ENCODE measurements at regions not wholly inside any gene's neighbourhood (a gene's known extent, or its start where the extent isn't known, plus 50 kb on each side); places are given as distances from the start of the nearest gene placed in this dataset.

- H3K36me3 ChIP-seq (ENCODE audit: control insufficient read depth in 3 of 3, insufficient read depth in 3 of 3, low read length in 3 of 3) = no peaks in the 10 kb centered on the region
- H3K4me3 ChIP-seq (ENCODE audit: low read length in 3 of 3) = no peak overlapping the region
- no peaks in the 10 kb centered on the region for H3K27me3 ChIP-seq (ENCODE audit: control insufficient read depth in 3 of 3, insufficient read depth in 3 of 3, low read length in 3 of 3)
- no peak overlapping the region for H3K9ac ChIP-seq (ENCODE audit: low read depth in 1 of 3, low read length in 3 of 3)
- H3K9me3 ChIP-seq (ENCODE audit: control insufficient read depth in 3 of 3, low read length in 3 of 3) = peaks cover 5 to 12% (median 7%) of the 10 kb centered on the region in 3 donors
- H3K27ac ChIP-seq (ENCODE audit: low read depth, low read length) = no peak overlapping the region
- no peaks in the 10 kb centered on the region for H3K4me1 ChIP-seq (ENCODE audit: control insufficient read depth in 3 of 3, insufficient read depth in 3 of 3, low read length in 3 of 3)
These were observed 147.8 kb downstream of the CD83 start for GRCh38 chr6:14265049-14266021.

- peaks cover 5 to 7% (median 7%) of the 10 kb centered on the region in 3 donors for H3K9me3 ChIP-seq (ENCODE audit: control insufficient read depth in 3 of 3, low read length in 3 of 3)
- H3K27ac ChIP-seq (ENCODE audit: low read depth, low read length) = no peak overlapping the region
- no peak overlapping the region for H3K4me3 ChIP-seq (ENCODE audit: low read length in 3 of 3)
- no peaks in the 10 kb centered on the region for H3K4me1 ChIP-seq (ENCODE audit: control insufficient read depth in 3 of 3, insufficient read depth in 3 of 3, low read length in 3 of 3)
- H3K9ac ChIP-seq (ENCODE audit: low read depth in 1 of 3, low read length in 3 of 3) = no peak overlapping the region
- no peaks in the 10 kb centered on the region for H3K36me3 ChIP-seq (ENCODE audit: control insufficient read depth in 3 of 3, insufficient read depth in 3 of 3, low read length in 3 of 3)
- H3K27me3 ChIP-seq (ENCODE audit: control insufficient read depth in 3 of 3, insufficient read depth in 3 of 3, low read length in 3 of 3) = no peaks in the 10 kb centered on the region
These were observed 148.7 kb downstream of the CD83 start for GRCh38 chr6:14266266-14266665.

GRCh38 chr6:14267885-14268660 is 150.5 kb downstream of the CD83 start:
- Histone ChIP-seq H3K27ac (ENCODE audit: low read depth, low read length) (no peak overlapping the region), H3K36me3 (ENCODE audit: control insufficient read depth in 3 of 3, insufficient read depth in 3 of 3, low read length in 3 of 3) (no peaks in the 10 kb centered on the region), H3K9me3 (ENCODE audit: control insufficient read depth in 3 of 3, low read length in 3 of 3) (peaks cover 5 to 7% (median 7%) of the 10 kb centered on the region in 3 donors), H3K4me3 (ENCODE audit: low read length in 3 of 3) (no peak overlapping the region), H3K4me1 (ENCODE audit: control insufficient read depth in 3 of 3, insufficient read depth in 3 of 3, low read length in 3 of 3) (no peaks in the 10 kb centered on the region), H3K27me3 (ENCODE audit: control insufficient read depth in 3 of 3, insufficient read depth in 3 of 3, low read length in 3 of 3) (no peaks in the 10 kb centered on the region), H3K9ac (ENCODE audit: low read depth in 1 of 3, low read length in 3 of 3) (no peak overlapping the region)

GRCh38 chr6:14269436-14269835 is 151.9 kb downstream of the CD83 start:
- H3K4me3 ChIP-seq (ENCODE audit: low read length in 3 of 3) = no peak overlapping the region
- H3K4me1 ChIP-seq (ENCODE audit: control insufficient read depth in 3 of 3, insufficient read depth in 3 of 3, low read length in 3 of 3) = no peaks in the 10 kb centered on the region
- H3K27ac ChIP-seq (ENCODE audit: low read depth, low read length) = no peak overlapping the region
- H3K27me3 ChIP-seq (ENCODE audit: control insufficient read depth in 3 of 3, insufficient read depth in 3 of 3, low read length in 3 of 3) = no peaks in the 10 kb centered on the region
- H3K9ac ChIP-seq (ENCODE audit: low read depth in 1 of 3, low read length in 3 of 3) = no peak overlapping the region
- no peaks in the 10 kb centered on the region for H3K9me3 ChIP-seq (ENCODE audit: control insufficient read depth in 3 of 3, low read length in 3 of 3)
- no peaks in the 10 kb centered on the region for H3K36me3 ChIP-seq (ENCODE audit: control insufficient read depth in 3 of 3, insufficient read depth in 3 of 3, low read length in 3 of 3)

GRCh38 chr6:14270142-14270893 is 152.7 kb downstream of the CD83 start:
- H3K9me3 ChIP-seq (ENCODE audit: control insufficient read depth in 3 of 3, low read length in 3 of 3) = no peaks in the 10 kb centered on the region
- H3K27me3 ChIP-seq (ENCODE audit: control insufficient read depth in 3 of 3, insufficient read depth in 3 of 3, low read length in 3 of 3) = no peaks in the 10 kb centered on the region
- no peak overlapping the region for H3K9ac ChIP-seq (ENCODE audit: low read depth in 1 of 3, low read length in 3 of 3)
- no peak overlapping the region for H3K4me3 ChIP-seq (ENCODE audit: low read length in 3 of 3)
- H3K4me1 ChIP-seq (ENCODE audit: control insufficient read depth in 3 of 3, insufficient read depth in 3 of 3, low read length in 3 of 3) = peaks cover 2 to 4% (median 4%) of the 10 kb centered on the region in 3 donors
- H3K27ac ChIP-seq (ENCODE audit: low read depth, low read length) = no peak overlapping the region
- no peaks in the 10 kb centered on the region for H3K36me3 ChIP-seq (ENCODE audit: control insufficient read depth in 3 of 3, insufficient read depth in 3 of 3, low read length in 3 of 3)

- Histone ChIP-seq H3K9ac (ENCODE audit: low read depth in 1 of 3, low read length in 3 of 3) (no peak overlapping the region), H3K27me3 (ENCODE audit: control insufficient read depth in 3 of 3, insufficient read depth in 3 of 3, low read length in 3 of 3) (no peaks in the 10 kb centered on the region), H3K4me1 (ENCODE audit: control insufficient read depth in 3 of 3, insufficient read depth in 3 of 3, low read length in 3 of 3) (peaks cover 9 to 12% (median 10%) of the 10 kb centered on the region in 3 donors)
These were observed 153.6 kb downstream of the CD83 start for GRCh38 chr6:14270925-14271788.

GRCh38 chr6:14271789-14272736 is 154.5 kb downstream of the CD83 start:
- Histone ChIP-seq H3K9ac (ENCODE audit: low read depth in 1 of 3, low read length in 3 of 3) (no peak overlapping the region), H3K9me3 (ENCODE audit: control insufficient read depth in 3 of 3, low read length in 3 of 3) (no peaks in the 10 kb centered on the region), H3K36me3 (ENCODE audit: control insufficient read depth in 3 of 3, insufficient read depth in 3 of 3, low read length in 3 of 3) (no peaks in the 10 kb centered on the region), H3K4me3 (ENCODE audit: low read length in 3 of 3) (no peak overlapping the region), H3K4me1 (ENCODE audit: control insufficient read depth in 3 of 3, insufficient read depth in 3 of 3, low read length in 3 of 3) (peaks cover 12 to 19% (median 14%) of the 10 kb centered on the region in 3 donors), H3K27me3 (ENCODE audit: control insufficient read depth in 3 of 3, insufficient read depth in 3 of 3, low read length in 3 of 3) (no peaks in the 10 kb centered on the region), H3K27ac (ENCODE audit: low read depth, low read length) (no peak overlapping the region)

More at GRCh38 chr6:14270925-14271788, 153.6 kb downstream of the CD83 start:
- no peak overlapping the region for H3K27ac ChIP-seq (ENCODE audit: low read depth, low read length)
- no peaks in the 10 kb centered on the region for H3K36me3 ChIP-seq (ENCODE audit: control insufficient read depth in 3 of 3, insufficient read depth in 3 of 3, low read length in 3 of 3)
- H3K4me3 ChIP-seq (ENCODE audit: low read length in 3 of 3) = no peak overlapping the region
- H3K9me3 ChIP-seq (ENCODE audit: control insufficient read depth in 3 of 3, low read length in 3 of 3) = no peaks in the 10 kb centered on the region

- H3K36me3 ChIP-seq (ENCODE audit: control insufficient read depth in 3 of 3, insufficient read depth in 3 of 3, low read length in 3 of 3) = no peaks in the 10 kb centered on the region
- H3K4me3 ChIP-seq (ENCODE audit: low read length in 3 of 3) = no peak overlapping the region
- H3K9ac ChIP-seq (ENCODE audit: low read depth in 1 of 3, low read length in 3 of 3) = no peak overlapping the region
- H3K27me3 ChIP-seq (ENCODE audit: control insufficient read depth in 3 of 3, insufficient read depth in 3 of 3, low read length in 3 of 3) = peaks cover 0 to 3% (median 0%) of the 10 kb centered on the region in 3 donors
- no peaks in the 10 kb centered on the region for H3K9me3 ChIP-seq (ENCODE audit: control insufficient read depth in 3 of 3, low read length in 3 of 3)
- H3K4me1 ChIP-seq (ENCODE audit: control insufficient read depth in 3 of 3, insufficient read depth in 3 of 3, low read length in 3 of 3) = peaks cover 14 to 23% (median 15%) of the 10 kb centered on the region in 3 donors
- no peak overlapping the region for H3K27ac ChIP-seq (ENCODE audit: low read depth, low read length)
These were observed 155.1 kb downstream of the CD83 start for GRCh38 chr6:14272737-14273085.
